Nephron (organoid): ENCODE measurements at regions not wholly inside any gene's neighbourhood (a gene's known extent, or its start where the extent isn't known, plus 50 kb on each side); places are given as distances from the start of the nearest gene placed in this dataset.

Experiments
- H3K27ac Mint-ChIP-seq, 3 experiments: 2 replicates each; pipeline ENCODE4 v1.8.0; 2020; ENCODE audit warnings: mixed read lengths in 3 of 3, mild to moderate bottlenecking in 2 of 3, moderate library complexity in 1 of 3
- H3K27me3 Mint-ChIP-seq: 2 replicates; pipeline ENCODE4 v1.8.0; 2021; ENCODE audit warnings: low read depth, mild to moderate bottlenecking, moderate library complexity, mixed read lengths
- H3K36me3 Mint-ChIP-seq: 2 replicates; pipeline ENCODE4 v1.8.0; 2020; ENCODE audit warnings: low read depth, mixed read lengths
- H3K4me1 Mint-ChIP-seq: 2 replicates; pipeline ENCODE4 v1.8.0; 2020; ENCODE audit warnings: mixed read lengths
- H3K4me3 Mint-ChIP-seq, 3 experiments: 2 replicates each; pipeline ENCODE4 v1.8.0; 2020; ENCODE audit warnings: mild to moderate bottlenecking in 3 of 3, mixed read lengths in 3 of 3, moderate library complexity in 2 of 3
- H3K9me3 Mint-ChIP-seq: 2 replicates; pipeline ENCODE4 v1.8.0; 2020; ENCODE audit warnings: mixed read lengths
- TF ChIP-seq, protein P1 (sequence below), 3 experiments: fragments of 200-600 bp; sonication (generic); IDR thresholded peaks; one replicate each; pipeline ENCODE4 v1.5.0; 2021; ENCODE audit warnings: antibody characterized with exemption in 3 of 3; ENCODE audit not compliant: unreplicated experiment in 3 of 3

DNA sequence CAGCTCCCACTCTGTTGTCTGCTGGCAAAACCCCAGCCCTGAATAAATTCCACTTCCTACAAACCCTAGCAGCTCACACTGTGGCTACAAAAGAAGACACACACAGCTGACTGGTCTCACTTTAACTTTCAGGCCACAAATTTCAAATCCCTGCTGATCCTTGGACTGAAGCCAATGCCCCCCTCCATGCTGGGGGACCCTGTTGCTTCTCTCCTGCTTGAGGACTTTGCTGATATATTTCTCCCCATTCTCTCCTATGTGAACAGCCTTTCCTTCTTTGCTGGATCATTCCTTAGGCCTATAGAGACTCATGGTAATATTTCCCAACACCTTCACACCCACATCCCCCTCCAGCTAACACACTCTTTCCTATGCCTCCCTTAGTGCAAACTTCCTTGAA, 79.6 kb upstream of the ADRA1B start:
- TF ChIP-seq, protein P1, sequence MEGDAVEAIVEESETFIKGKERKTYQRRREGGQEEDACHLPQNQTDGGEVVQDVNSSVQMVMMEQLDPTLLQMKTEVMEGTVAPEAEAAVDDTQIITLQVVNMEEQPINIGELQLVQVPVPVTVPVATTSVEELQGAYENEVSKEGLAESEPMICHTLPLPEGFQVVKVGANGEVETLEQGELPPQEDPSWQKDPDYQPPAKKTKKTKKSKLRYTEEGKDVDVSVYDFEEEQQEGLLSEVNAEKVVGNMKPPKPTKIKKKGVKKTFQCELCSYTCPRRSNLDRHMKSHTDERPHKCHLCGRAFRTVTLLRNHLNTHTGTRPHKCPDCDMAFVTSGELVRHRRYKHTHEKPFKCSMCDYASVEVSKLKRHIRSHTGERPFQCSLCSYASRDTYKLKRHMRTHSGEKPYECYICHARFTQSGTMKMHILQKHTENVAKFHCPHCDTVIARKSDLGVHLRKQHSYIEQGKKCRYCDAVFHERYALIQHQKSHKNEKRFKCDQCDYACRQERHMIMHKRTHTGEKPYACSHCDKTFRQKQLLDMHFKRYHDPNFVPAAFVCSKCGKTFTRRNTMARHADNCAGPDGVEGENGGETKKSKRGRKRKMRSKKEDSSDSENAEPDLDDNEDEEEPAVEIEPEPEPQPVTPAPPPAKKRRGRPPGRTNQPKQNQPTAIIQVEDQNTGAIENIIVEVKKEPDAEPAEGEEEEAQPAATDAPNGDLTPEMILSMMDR (IDR thresholded peaks at IDR 0.05; ENCODE audit: unreplicated experiment in 3 of 3), result no peak
- no peaks in the 10 kb centered on the region for H3K36me3 Mint-ChIP-seq
- H3K4me3 Mint-ChIP-seq, result no peak overlapping the region
- H3K9me3 Mint-ChIP-seq, result no peaks in the 10 kb centered on the region
- H3K27me3 Mint-ChIP-seq, result peaks cover 11% of the 10 kb centered on the region
- no peak overlapping the region for H3K27ac Mint-ChIP-seq
- no peaks in the 10 kb centered on the region for H3K4me1 Mint-ChIP-seq

GRCh38 chr5:159837860-159838259, 78.4 kb upstream of the ADRA1B start:
- no peaks in the 10 kb centered on the region for H3K9me3 Mint-ChIP-seq
- no peak overlapping the region for H3K27ac Mint-ChIP-seq
- H3K27me3 Mint-ChIP-seq, result peaks cover 14% of the 10 kb centered on the region
- no peaks in the 10 kb centered on the region for H3K4me1 Mint-ChIP-seq
- TF ChIP-seq, protein P1 (IDR thresholded peaks at IDR 0.05; ENCODE audit: unreplicated experiment in 3 of 3), result no peak
- no peak overlapping the region for H3K4me3 Mint-ChIP-seq
- no peaks in the 10 kb centered on the region for H3K36me3 Mint-ChIP-seq

GRCh38 chr5:159838551-159839222, 77.6 kb upstream of the ADRA1B start:
- H3K27ac Mint-ChIP-seq, result no peak overlapping the region
- H3K36me3 Mint-ChIP-seq, result no peaks in the 10 kb centered on the region
- no peak overlapping the region for H3K4me3 Mint-ChIP-seq
- H3K27me3 Mint-ChIP-seq, result peaks cover 9% of the 10 kb centered on the region
- TF ChIP-seq, protein P1 (IDR thresholded peaks at IDR 0.05; ENCODE audit: unreplicated experiment in 3 of 3), result no peak
- H3K4me1 Mint-ChIP-seq, result no peaks in the 10 kb centered on the region
- H3K9me3 Mint-ChIP-seq, result no peaks in the 10 kb centered on the region

DNA sequence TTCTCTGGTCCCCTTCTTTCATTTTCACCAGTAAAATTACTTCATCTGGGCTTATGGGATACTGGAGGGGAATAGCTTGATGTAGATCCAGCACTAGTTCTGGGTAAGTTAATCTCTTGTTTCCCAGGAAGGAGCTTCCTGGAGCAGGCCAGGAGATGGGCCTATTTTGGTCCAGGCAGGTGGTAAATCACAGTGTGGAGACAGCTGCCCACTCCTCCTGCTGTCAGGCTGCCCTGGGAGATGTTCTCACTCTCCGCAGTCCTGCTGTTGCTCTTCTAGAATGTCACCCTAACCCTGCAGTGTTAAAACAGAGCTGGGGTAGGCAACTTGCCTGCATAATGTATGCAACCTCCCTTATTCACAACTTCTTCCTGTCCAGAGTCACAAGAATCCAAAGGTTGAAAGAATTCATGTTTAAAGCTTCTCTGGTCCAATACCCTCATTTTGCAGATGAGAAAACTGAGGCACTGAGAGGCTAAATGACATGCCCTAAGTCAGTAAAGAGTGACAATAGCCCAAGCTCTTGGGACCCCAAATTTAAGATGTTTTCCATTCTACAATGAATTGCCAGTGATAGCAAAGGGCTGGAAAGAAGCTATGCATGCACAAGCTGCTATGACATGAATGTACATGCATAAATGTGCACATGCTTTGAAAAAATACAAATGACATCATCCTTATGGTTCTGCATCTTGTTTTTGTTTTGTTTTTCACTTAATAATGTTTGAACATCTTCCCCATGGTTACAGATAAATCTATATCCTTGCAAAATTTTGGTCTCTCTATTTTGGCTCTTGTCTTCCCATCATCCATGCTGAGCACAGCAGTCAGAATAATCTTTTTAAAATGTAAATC, 71.8 kb upstream of the ADRA1B start:
- no peak overlapping the region for H3K4me3 Mint-ChIP-seq
- H3K27ac Mint-ChIP-seq, result no peak overlapping the region
- TF ChIP-seq, protein P1 (IDR thresholded peaks at IDR 0.05; ENCODE audit: unreplicated experiment in 3 of 3), result no peak
- no peaks in the 10 kb centered on the region for H3K9me3 Mint-ChIP-seq
- peaks cover 6% of the 10 kb centered on the region for H3K4me1 Mint-ChIP-seq
- H3K36me3 Mint-ChIP-seq, result no peaks in the 10 kb centered on the region
- H3K27me3 Mint-ChIP-seq, result peaks cover 18% of the 10 kb centered on the region

GRCh38 chr5:159849437-159850083, 66.7 kb upstream of the ADRA1B start:
- Mint-ChIP-seq H3K27me3 (peaks cover 4% of the 10 kb centered on the region), H3K27ac (no peak overlapping the region), H3K36me3 (no peaks in the 10 kb centered on the region), H3K4me3 (no peak overlapping the region), H3K9me3 (no peaks in the 10 kb centered on the region), H3K4me1 (peaks cover 5% of the 10 kb centered on the region)
- TF ChIP-seq, protein P1 (IDR thresholded peaks at IDR 0.05; ENCODE audit: unreplicated experiment in 3 of 3), result no peak
